ENCODE measurements at regions not wholly inside any gene's neighbourhood (a gene's known extent, or its start where the extent isn't known, plus 50 kb on each side); places are given as distances from the start of the nearest gene placed in this dataset.

DNA sequence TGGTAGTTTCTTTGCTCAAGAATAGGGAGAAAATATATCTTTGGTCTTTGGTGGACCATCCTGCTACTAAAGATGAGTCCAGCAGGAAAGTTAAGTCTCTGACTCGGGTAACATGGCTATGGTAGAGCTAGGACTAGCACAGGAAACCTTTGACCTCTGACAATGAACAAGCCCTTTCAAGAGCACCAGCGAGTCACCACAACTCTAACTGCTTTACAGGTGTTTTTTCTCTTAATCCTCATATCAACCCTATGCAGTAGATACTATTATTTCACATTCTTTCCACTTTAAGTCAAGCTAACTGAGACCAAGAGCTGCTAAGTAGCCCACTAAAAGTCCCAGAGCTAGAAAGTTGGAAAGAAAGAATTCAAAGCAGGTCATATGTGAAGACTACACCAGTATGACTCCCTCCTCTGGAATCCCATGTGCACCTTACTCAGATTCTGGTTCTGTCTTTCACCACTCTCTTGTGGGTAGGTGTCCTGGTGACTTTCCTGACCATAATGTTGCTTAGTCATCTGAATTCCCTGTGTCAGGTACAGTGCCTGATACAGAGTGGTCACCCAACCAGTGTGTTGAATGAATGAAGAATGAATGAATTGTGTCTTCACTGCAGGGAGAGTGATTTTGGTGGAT, 53.8 kb upstream of the ME3 start:
- DNase-seq (ENCODE audit: low read depth), result peak; percentile 89
- no peak overlapping the region for H3K4me3 ChIP-seq (ENCODE audit: low read depth, low read length)
- TF ChIP-seq, protein P1, sequence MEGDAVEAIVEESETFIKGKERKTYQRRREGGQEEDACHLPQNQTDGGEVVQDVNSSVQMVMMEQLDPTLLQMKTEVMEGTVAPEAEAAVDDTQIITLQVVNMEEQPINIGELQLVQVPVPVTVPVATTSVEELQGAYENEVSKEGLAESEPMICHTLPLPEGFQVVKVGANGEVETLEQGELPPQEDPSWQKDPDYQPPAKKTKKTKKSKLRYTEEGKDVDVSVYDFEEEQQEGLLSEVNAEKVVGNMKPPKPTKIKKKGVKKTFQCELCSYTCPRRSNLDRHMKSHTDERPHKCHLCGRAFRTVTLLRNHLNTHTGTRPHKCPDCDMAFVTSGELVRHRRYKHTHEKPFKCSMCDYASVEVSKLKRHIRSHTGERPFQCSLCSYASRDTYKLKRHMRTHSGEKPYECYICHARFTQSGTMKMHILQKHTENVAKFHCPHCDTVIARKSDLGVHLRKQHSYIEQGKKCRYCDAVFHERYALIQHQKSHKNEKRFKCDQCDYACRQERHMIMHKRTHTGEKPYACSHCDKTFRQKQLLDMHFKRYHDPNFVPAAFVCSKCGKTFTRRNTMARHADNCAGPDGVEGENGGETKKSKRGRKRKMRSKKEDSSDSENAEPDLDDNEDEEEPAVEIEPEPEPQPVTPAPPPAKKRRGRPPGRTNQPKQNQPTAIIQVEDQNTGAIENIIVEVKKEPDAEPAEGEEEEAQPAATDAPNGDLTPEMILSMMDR (conservative IDR thresholded peaks at IDR 0.05; ENCODE audit: low read depth, low read length), result no peak

DNA sequence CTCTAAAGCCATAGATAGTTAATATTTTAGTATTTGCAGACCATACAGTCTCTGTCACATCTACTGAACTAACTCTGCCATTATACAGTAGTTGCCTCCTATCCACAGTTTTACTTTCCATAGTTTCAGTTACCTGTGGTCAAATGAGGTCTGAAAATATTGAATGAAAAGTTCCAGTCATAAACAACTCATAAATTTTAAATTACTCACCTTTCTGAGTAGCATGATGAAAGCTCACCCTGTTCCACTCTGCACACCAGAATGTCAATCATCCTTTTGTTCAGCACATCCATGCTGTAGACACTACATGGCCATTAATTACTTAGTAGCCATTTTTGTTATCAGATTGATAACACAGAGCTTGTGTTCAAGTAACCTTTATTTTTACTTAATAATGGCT, 51.7 kb upstream of the ME3 start:
- H3K4me3 ChIP-seq (ENCODE audit: low read depth, low read length), result no peak overlapping the region
- no peak for DNase-seq (ENCODE audit: low read depth)
- TF ChIP-seq, protein P1 (conservative IDR thresholded peaks at IDR 0.05; ENCODE audit: low read depth, low read length), result no peak

DNA sequence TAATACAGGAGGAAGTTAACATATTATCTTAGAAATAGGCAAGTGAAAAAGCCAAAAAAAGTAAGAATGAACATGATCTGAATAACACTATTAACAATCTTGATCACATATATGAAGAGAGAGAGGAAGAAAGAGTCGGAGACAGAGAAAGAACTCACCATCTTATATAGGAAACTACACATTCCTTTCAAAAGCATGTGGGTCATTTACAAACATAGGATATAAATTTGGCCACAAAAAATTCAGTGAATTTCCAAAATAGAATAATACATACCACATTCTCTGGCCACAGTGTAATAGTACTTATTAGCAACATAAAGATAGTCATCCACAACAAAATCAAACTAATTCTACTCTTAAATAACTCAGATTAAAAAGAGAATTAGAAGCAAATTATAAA, 50.9 kb upstream of the ME3 start:
- TF ChIP-seq, protein P1 (conservative IDR thresholded peaks at IDR 0.05; ENCODE audit: low read depth, low read length), result no peak
- no peak overlapping the region for H3K4me3 ChIP-seq (ENCODE audit: low read depth, low read length)

DNA sequence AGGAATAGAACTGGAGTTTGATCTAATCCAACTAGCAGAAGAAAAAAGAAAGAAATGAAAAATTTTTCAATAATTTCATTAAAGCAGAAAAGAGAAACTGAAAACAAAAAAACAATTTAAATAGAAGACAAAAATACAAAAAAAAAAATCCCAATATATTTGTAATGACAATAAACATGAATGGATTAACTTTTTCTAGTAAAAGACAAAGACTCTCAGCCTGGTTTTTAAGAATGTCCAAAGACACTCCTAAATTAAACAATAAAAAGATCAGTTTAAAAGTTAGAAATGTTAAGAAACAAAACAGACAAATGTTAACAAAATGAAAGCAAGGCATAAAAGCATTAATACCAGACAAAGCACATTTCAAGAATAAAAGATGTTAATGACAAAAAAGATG, 50.3 kb upstream of the ME3 start:
- TF ChIP-seq, protein P1 (conservative IDR thresholded peaks at IDR 0.05; ENCODE audit: low read depth, low read length), result no peak
- DNase-seq (ENCODE audit: low read depth), result no peak

More for the DNA sequence above, 50.9 kb upstream of the ME3 start:
- no peak for DNase-seq (ENCODE audit: low read depth)

More for the DNA sequence above, 50.3 kb upstream of the ME3 start:
- H3K4me3 ChIP-seq (ENCODE audit: low read depth, low read length), result no peak overlapping the region

Data from epithelial cell of proximal tubule (primary cell).